ENCODE measurements at regions not wholly inside any gene's neighbourhood (a gene's known extent, or its start where the extent isn't known, plus 50 kb on each side); places are given as distances from the start of the nearest gene placed in this dataset.

DNA sequence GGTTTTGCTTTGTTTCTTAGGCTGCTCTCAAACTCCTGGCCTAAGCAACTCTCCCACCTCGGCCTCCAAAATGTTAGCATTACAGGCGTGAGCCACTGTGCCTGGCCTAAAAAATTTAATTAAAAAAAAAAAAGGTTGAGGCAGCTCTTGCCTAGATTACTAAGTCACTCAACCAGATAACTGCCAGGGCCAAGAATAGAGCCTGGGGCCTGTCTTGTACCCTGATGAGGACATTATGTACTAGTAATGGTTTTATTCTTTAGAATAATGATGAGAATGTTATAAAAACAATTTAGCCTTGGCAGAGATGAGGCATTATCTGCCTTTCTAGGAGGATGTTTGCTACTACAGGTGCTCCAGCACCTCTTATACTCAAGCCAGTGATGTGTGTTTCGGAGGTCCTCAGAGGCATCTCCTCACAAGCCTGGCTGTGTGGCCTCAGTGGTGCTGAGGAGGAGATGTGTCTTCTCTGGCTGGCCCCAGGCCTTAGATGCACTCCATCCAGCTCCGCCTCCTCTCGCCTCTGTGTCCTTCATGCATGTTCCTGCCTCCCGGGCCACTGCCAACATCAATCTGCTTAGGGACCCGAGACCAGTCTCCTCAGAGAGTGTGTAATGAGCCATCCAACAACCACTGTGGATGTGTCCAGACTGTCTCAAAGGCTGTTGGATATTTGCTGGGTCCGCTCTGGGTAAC, 337.7 kb upstream of the GATB start:
- TF ChIP-seq ZFX (IDR thresholded peaks at IDR 0.05), result no peak
- TF ChIP-seq, protein P1, sequence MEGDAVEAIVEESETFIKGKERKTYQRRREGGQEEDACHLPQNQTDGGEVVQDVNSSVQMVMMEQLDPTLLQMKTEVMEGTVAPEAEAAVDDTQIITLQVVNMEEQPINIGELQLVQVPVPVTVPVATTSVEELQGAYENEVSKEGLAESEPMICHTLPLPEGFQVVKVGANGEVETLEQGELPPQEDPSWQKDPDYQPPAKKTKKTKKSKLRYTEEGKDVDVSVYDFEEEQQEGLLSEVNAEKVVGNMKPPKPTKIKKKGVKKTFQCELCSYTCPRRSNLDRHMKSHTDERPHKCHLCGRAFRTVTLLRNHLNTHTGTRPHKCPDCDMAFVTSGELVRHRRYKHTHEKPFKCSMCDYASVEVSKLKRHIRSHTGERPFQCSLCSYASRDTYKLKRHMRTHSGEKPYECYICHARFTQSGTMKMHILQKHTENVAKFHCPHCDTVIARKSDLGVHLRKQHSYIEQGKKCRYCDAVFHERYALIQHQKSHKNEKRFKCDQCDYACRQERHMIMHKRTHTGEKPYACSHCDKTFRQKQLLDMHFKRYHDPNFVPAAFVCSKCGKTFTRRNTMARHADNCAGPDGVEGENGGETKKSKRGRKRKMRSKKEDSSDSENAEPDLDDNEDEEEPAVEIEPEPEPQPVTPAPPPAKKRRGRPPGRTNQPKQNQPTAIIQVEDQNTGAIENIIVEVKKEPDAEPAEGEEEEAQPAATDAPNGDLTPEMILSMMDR (conservative IDR thresholded peaks at IDR 0.05), result no peak
- H3K27ac ChIP-seq, result no peak overlapping the region

DNA sequence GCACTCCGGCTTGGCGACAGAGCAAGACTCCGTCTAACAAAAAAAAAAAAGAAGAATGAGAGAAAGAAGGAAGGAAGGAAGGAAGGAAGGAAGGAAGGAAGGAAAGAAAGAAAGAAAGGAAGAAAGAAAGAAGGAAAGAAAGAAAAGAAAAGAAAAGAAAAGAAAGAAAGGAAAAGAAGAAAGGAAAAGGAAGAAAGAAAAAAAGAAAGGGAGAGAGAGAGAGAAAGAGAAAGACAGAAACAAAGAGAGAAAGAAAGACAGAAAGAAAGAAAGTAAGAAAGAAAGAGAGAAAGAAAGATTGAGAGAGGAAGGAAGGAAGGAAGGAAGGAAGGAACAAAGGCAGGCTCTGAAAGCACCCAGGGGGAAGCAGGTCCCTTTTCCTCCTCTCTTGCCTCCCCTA, 336.6 kb upstream of the GATB start:
- H3K27ac ChIP-seq, result no peak overlapping the region
- TF ChIP-seq, protein P1 (conservative IDR thresholded peaks at IDR 0.05), result no peak
- TF ChIP-seq ZFX (IDR thresholded peaks at IDR 0.05), result no peak

DNA sequence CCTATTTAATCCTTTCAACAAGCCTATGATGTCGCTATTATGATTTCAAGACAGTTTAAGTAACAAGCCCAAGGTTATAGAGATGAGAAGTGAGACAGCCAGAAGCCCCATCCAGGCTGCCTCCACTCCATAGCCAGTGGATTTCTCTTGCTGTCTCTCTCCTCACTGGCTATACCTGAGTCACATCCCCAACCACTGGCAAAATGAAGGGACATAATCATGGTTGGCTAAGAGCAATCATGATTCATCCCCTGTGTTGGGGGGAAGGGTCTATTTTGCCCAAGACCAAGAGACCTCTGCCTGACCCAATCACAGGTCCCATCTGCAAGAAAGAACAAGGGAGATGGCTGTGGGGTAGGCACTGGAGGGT, 334.9 kb upstream of the GATB start:
- H3K27ac ChIP-seq, result peak overlapping the region; percentile 78

DNA sequence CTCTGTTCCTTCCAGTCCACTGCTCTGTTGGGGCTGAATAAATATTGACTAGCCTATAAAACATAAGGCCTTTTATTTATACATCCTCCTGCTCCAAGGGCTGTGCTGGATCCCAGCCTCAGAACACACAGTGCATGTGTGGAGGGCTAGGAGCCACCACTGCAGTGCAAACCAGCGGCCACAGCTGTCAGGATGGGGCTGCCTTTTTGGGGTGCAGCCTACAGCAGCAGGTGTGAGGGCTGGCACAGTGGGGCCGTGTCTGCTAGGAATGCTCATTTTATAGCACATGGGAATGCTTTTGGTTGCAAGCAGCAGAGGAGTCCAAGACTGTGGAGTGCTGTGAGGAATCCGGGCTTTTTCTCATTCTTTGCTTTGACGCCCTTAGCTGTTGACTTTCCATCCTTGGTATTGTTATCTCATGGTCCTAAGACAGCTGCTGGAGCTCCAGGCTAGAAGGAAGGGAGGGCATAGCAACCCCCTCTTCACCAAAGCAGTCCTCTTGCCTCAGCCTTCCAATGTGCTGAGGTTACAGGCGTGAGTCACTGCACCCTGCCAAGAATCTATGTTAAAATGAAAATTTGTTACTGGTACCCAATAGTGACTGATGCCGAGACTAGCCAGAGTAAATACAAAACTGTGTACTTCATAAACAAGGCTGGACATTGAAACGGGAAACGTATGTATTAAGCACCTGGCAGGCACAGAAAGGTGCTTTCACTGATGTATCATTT, 334.3 kb upstream of the GATB start:
- H3K27ac ChIP-seq, result peak overlapping the region; percentile 78
- no peak for TF ChIP-seq ZFX (IDR thresholded peaks at IDR 0.05)
- TF ChIP-seq, protein P1 (conservative IDR thresholded peaks at IDR 0.05), result no peak

More for the DNA sequence above, 334.9 kb upstream of the GATB start:
- TF ChIP-seq, protein P1 (conservative IDR thresholded peaks at IDR 0.05), result no peak
- no peak for TF ChIP-seq ZFX (IDR thresholded peaks at IDR 0.05)

DNA sequence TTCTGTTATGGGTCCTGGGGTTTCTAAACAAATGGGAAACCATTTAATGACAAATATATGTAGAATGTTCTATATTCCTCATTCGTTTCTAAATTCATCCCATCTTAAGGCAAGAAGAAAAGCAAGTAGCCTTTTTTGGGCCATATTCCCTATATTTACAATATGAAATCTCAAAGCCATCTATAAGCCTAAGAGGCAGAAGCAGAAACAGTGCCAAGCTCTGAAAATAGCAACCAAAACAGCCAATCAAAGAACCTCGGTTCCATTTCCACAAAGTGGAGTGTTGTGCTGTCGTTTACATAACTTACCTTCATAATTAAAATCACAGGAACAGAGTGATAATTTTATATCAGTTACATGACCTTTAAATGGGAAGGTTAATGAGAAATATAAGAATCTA, 330.6 kb upstream of the GATB start:
- no peak overlapping the region for H3K27ac ChIP-seq
- no peak for TF ChIP-seq ZFX (IDR thresholded peaks at IDR 0.05)
- TF ChIP-seq, protein P1 (conservative IDR thresholded peaks at IDR 0.05), result no peak

DNA sequence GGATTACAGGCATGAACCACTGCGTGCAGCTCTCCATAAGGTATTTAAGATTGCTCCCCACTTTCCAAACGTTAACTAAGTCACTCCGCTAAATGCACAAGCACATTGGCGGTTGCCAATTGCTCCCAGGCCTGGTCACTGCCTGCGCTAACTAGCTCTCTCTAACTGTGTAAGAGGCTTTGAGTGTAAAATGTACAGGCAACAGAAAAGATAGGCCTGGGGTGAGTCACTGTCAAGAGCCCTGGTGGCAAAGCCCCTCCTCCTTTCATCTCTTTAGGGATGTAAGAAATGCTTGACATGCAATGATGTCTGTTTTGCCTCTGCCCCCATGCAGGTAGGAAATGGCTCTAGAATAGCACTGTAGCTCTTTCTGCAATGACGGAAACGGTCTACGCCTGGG, 329.7 kb upstream of the GATB start:
- no peak for TF ChIP-seq ZFX (IDR thresholded peaks at IDR 0.05)
- H3K27ac ChIP-seq, result no peak overlapping the region

DNA sequence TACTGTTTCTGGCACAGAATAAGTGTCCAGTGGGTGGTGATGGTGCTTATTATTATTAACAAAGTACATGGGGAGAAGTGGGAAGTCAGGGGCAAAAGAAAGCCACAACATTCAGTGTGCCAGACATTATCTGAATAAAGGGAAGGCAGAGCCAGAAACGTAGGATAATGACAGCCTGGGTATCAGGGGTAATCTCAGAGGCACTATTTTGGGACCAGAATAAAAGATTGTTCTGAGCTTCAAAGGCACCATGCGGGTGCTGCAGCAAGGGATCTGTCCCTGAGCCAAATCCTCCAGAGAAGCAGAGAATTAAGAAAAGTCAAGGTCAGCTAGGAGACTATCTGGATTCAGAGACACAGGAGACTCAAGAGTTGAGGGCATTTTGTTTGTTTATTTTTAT, 328.8 kb upstream of the GATB start:
- no peak overlapping the region for H3K27ac ChIP-seq
- TF ChIP-seq ZFX (IDR thresholded peaks at IDR 0.05), result no peak
- TF ChIP-seq, protein P1 (conservative IDR thresholded peaks at IDR 0.05), result no peak
